ENCODE measurements at regions not wholly inside any gene's neighbourhood (a gene's known extent, or its start where the extent isn't known, plus 50 kb on each side); places are given as distances from the start of the nearest gene placed in this dataset.

GRCh38 chr3:34972481-34972880 is 666.8 kb upstream of the ARPP21 start:
- H4K20me1 ChIP-seq (replicated peaks; ENCODE audit: control insufficient read depth, extremely low read depth, insufficient read depth, low read length): no peaks in the 10 kb centered on the region
- POLR2A ChIA-PET: no interaction called here
- peaks cover 3% of the 10 kb centered on the region for H3K9me3 ChIP-seq (replicated peaks; ENCODE audit: control insufficient read depth, insufficient read depth, low read length)
- CTCF ChIA-PET: no interaction called here
- H3K9ac ChIP-seq (replicated peaks; ENCODE audit: extremely low read depth, insufficient read depth, low read length): no peak overlapping the region
- DNase-seq (ENCODE audit: low read depth, low spot score): no peak
- H3K36me3 ChIP-seq (ENCODE audit: control insufficient read depth in 2 of 2, extremely low read depth in 1 of 2, insufficient read depth in 2 of 2, low read length in 2 of 2): no peaks in the 10 kb centered on the region
- H3K79me2 ChIP-seq (ENCODE audit: control insufficient read depth, insufficient read depth, low read length): no peaks in the 10 kb centered on the region
- no peaks in the 10 kb centered on the region for H3K4me1 ChIP-seq (ENCODE audit: control insufficient read depth, extremely low read depth, insufficient read depth, low read length)
- dilution Hi-C loops (cut with MboI; ENCODE audit: extremely low pct_ligation_motif_present, low sequenced_read_pairs): no loop called here
- BruUV-seq (replicated peaks): no TSS peak
- H3K27me3 ChIP-seq (ENCODE audit: control insufficient read depth in 2 of 2, insufficient read depth in 2 of 2, low read length in 2 of 2): no peaks in the 10 kb centered on the region
- H3K9me1 ChIP-seq (replicated peaks; ENCODE audit: control insufficient read depth, extremely low read depth, insufficient read depth, low read length): no peaks in the 10 kb centered on the region
- TF ChIP-seq POLR2AphosphoS5 (IDR thresholded peaks at IDR 0.05; ENCODE audit: insufficient read depth, low read depth, low read length): no peak
- TF ChIP-seq MYC (IDR thresholded peaks at IDR 0.05; ENCODE audit: low read depth, low read length): no peak
- TF ChIP-seq POLR2A (IDR thresholded peaks at IDR 0.05; ENCODE audit: low read depth, low read length): no peak
- TF ChIP-seq FOS (IDR thresholded peaks at IDR 0.05; ENCODE audit: borderline replicate concordance, insufficient read depth, low read length): no peak
- TF ChIP-seq, protein P1, sequence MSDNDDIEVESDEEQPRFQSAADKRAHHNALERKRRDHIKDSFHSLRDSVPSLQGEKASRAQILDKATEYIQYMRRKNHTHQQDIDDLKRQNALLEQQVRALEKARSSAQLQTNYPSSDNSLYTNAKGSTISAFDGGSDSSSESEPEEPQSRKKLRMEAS (IDR thresholded peaks at IDR 0.05; ENCODE audit: insufficient read depth, insufficient read length): no peak
- TF ChIP-seq JUN (IDR thresholded peaks at IDR 0.05; ENCODE audit: borderline replicate concordance, insufficient read depth, insufficient read length, low read depth): no peak
- TF ChIP-seq EZH2 (IDR thresholded peaks at IDR 0.05; ENCODE audit: borderline replicate concordance, low read depth, low read length, severe bottlenecking): no peak
- no peak for TF ChIP-seq CTCF (IDR thresholded peaks at IDR 0.05; ENCODE audit: extremely low read depth in 1 of 2, insufficient read depth in 1 of 2, low read depth in 1 of 2, low read length in 2 of 2)
- no peak for TF ChIP-seq GATA2 (IDR thresholded peaks at IDR 0.05; ENCODE audit: insufficient read depth, insufficient read length, low read depth, low read length)
- H2AFZ ChIP-seq (ENCODE audit: low read depth, low read length): no peak overlapping the region
- H3K27ac ChIP-seq (ENCODE audit: insufficient read depth, low read depth, low read length): no peak overlapping the region
- FAIRE-seq: no peak
- no peak overlapping the region for H3K4me3 ChIP-seq (replicated peaks in 1 of 3; ENCODE audit: insufficient read depth in 1 of 3, low read depth in 1 of 3, low read length in 3 of 3)
- intact Hi-C loops (cut with micrococcal nuclease): no loop called here
- H3K4me2 ChIP-seq (ENCODE audit: insufficient read depth, low read length): no peak overlapping the region

Measured in endothelial cell of umbilical vein (primary cell).